ENCODE measurements at regions not wholly inside any gene's neighbourhood (a gene's known extent, or its start where the extent isn't known, plus 50 kb on each side); places are given as distances from the start of the nearest gene placed in this dataset.

DNA sequence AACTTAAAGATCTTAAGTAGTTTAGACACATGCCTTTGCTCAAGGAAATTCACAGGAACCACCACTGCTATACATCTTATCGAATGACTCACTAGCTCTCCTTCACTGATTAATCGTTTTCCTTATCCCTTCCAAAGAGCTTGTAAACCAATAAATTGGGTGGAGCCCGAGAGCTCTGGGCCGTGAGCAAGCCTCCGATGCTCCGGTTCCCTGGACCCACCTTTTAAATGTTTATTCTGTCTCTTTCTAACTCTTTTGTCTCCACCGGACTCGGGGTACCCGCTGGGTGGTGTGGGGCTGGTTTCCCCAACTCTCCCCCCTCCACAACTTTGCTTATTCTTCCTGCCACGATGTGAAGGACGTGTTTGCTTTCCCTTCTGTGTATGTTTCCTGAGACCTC is 292.9 kb upstream of the TMEFF2 start:
- Histone ChIP-seq H3K79me2 (ENCODE audit: insufficient read depth, low read length) (no peaks in the 10 kb centered on the region), H3K36me3 (ENCODE audit: control insufficient read depth in 1 of 2, insufficient read depth in 2 of 2, low read length in 2 of 2) (no peaks in the 10 kb centered on the region), H2AFZ (ENCODE audit: low read depth, low read length, poor library complexity, severe bottlenecking) (no peak overlapping the region), H3K9ac (ENCODE audit: low read length) (no peak overlapping the region), H4K20me1 (ENCODE audit: insufficient read depth) (no peaks in the 10 kb centered on the region), H3K27ac (ENCODE audit: low read depth, low read length) (no peak overlapping the region), H3K4me3 (replicated peaks in 1 of 2; ENCODE audit: low read depth in 1 of 2, low read length in 2 of 2) (no peak overlapping the region), H3K9me2 (ENCODE audit: insufficient read depth) (no peaks in the 10 kb centered on the region), H3K4me1 (ENCODE audit: control insufficient read depth in 1 of 2, insufficient read depth in 2 of 2, low read length in 2 of 2) (no peaks in the 10 kb centered on the region), H3K4me2 (ENCODE audit: low read length) (no peak overlapping the region), H3K9me3 (ENCODE audit: control insufficient read depth in 1 of 2, insufficient read depth in 1 of 2, low read depth in 1 of 2, low read length in 2 of 2) (no peaks in the 10 kb centered on the region), H3K27me3 (ENCODE audit: insufficient read depth, low read length) (no peaks in the 10 kb centered on the region)
- ChIA-PET POLR2A (no interaction called here), CTCF (no interaction called here), RAD21 (ENCODE audit: low non-redundant PET in 1 of 2, low total read pairs in 2 of 2, uncharacterized antibody in 2 of 2, unreplicated experiment in 2 of 2) (no interaction called here)
- intact Hi-C loops (cut with micrococcal nuclease) = no loop called here
- no peak for TF ChIP-seq RAD21 (IDR thresholded peaks at IDR 0.05; ENCODE audit: low read depth)
- TF ChIP-seq POLR2AphosphoS5 (IDR thresholded peaks at IDR 0.05; ENCODE audit: low read depth, low read length) = no peak
- TF ChIP-seq TCF7L2 (IDR thresholded peaks at IDR 0.05; ENCODE audit: borderline replicate concordance, extremely low read depth, insufficient read depth, insufficient read length) = no peak
- TF ChIP-seq, protein P1, sequence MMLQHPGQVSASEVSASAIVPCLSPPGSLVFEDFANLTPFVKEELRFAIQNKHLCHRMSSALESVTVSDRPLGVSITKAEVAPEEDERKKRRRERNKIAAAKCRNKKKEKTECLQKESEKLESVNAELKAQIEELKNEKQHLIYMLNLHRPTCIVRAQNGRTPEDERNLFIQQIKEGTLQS (IDR thresholded peaks at IDR 0.05) = no peak
- no peak for TF ChIP-seq POLR2A (IDR thresholded peaks at IDR 0.05; ENCODE audit: borderline replicate concordance, extremely low read depth, insufficient read depth, insufficient read length)
- no peak for TF ChIP-seq CEBPB (IDR thresholded peaks at IDR 0.05; ENCODE audit: low read depth)
- TF ChIP-seq EZH2phosphoT487 (IDR thresholded peaks at IDR 0.05; ENCODE audit: borderline replicate concordance) = no peak
- DNase-seq (ENCODE audit: low read depth, low spot score) (no peak), ATAC-seq (no peak)
- no TSS peak for BruUV-seq (replicated peaks)

DNA sequence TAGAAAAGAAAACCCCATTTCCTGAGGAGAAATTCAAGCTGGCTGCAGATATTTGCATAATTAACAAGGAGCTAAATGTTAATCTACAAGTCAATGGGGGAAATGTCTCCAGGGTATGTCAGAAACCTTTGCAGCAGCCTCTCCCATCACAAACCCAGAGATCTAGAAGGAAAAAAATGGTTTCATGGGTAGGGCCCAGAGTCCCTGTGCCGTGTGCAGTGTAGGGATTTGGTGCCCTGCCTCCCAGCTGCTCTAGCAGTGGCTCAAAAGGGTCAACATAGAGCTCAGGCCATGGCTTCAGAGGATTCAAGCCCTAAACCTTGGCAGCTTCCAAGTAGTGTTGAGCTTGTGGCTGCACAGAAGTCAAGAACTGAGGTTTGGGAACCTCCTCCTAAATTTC is 290.2 kb upstream of the TMEFF2 start:
- Histone ChIP-seq H3K36me3 (ENCODE audit: control insufficient read depth in 1 of 2, insufficient read depth in 2 of 2, low read length in 2 of 2) (no peaks in the 10 kb centered on the region), H3K4me1 (ENCODE audit: control insufficient read depth in 1 of 2, insufficient read depth in 2 of 2, low read length in 2 of 2) (no peaks in the 10 kb centered on the region), H3K9me3 (ENCODE audit: control insufficient read depth in 1 of 2, insufficient read depth in 1 of 2, low read depth in 1 of 2, low read length in 2 of 2) (no peaks in the 10 kb centered on the region), H3K79me2 (ENCODE audit: insufficient read depth, low read length) (no peaks in the 10 kb centered on the region), H3K9ac (ENCODE audit: low read length) (no peak overlapping the region), H2AFZ (ENCODE audit: low read depth, low read length, poor library complexity, severe bottlenecking) (no peak overlapping the region), H3K27ac (ENCODE audit: low read depth, low read length) (no peak overlapping the region), H4K20me1 (ENCODE audit: insufficient read depth) (no peaks in the 10 kb centered on the region), H3K4me3 (replicated peaks in 1 of 2; ENCODE audit: low read depth in 1 of 2, low read length in 2 of 2) (no peak overlapping the region), H3K4me2 (ENCODE audit: low read length) (no peak overlapping the region), H3K27me3 (ENCODE audit: insufficient read depth, low read length) (no peaks in the 10 kb centered on the region), H3K9me2 (ENCODE audit: insufficient read depth) (no peaks in the 10 kb centered on the region)
- RAD21 ChIA-PET (ENCODE audit: low non-redundant PET in 1 of 2, low total read pairs in 2 of 2, uncharacterized antibody in 2 of 2, unreplicated experiment in 2 of 2) = no interaction called here
- no peak for ATAC-seq
- intact Hi-C loops (cut with micrococcal nuclease) = no loop called here
- no peak for TF ChIP-seq CBX3 (IDR thresholded peaks at IDR 0.05; ENCODE audit: low read depth)
- no peak for TF ChIP-seq SRF (IDR thresholded peaks at IDR 0.05; ENCODE audit: low read depth)
- TF ChIP-seq, protein P1 (IDR thresholded peaks at IDR 0.05) = no peak
- no peak for TF ChIP-seq EZH2phosphoT487 (IDR thresholded peaks at IDR 0.05; ENCODE audit: borderline replicate concordance)
- CTCF ChIA-PET = no interaction called here
- no TSS peak for BruUV-seq (replicated peaks)
- POLR2A ChIA-PET = no interaction called here
- DNase-seq (ENCODE audit: low read depth, low spot score) = no peak

Data from HCT116 (cell line).